Right lobe of liver (tissue), 6 donors: ENCODE measurements at regions not wholly inside any gene's neighbourhood (a gene's known extent, or its start where the extent isn't known, plus 50 kb on each side); places are given as distances from the start of the nearest gene placed in this dataset.

Experiments used
- ATAC-seq, 4 donors: fragments of 200-7000 bp; cut with Tn5 transposase; one replicate each; pipeline ENCODE4 v1.9.1; 2020; ENCODE audit warnings: mild to moderate bottlenecking in 4 of 4, moderate library complexity in 4 of 4
- DNase-seq, 3 donors: peaks; one replicate each; pipeline ENCODE4 v3.0.0-alpha.2; 2020
- H3K27ac ChIP-seq, 3 donors: fragments of 200-600 bp; one replicate each; pipeline ENCODE4 v1.8.0; 2022
- H3K27me3 ChIP-seq, 2 donors: fragments of 200-600 bp; one replicate each; pipeline ENCODE4 v1.8.0; 2022
- H3K36me3 ChIP-seq, 4 donors: fragments of 200-600 bp; sonication (generic) in 1 of 4; one replicate each; pipeline versions ENCODE4 v1.5.1 to v1.8.0; 2017 to 2022; ENCODE audit warnings: control low read depth in 1 of 4
- H3K4me1 ChIP-seq, 4 donors: fragments of 200-600 bp; sonication (generic) in 1 of 4; one replicate each; pipeline versions ENCODE4 v1.5.1 to v1.8.0; 2017 to 2022; ENCODE audit warnings: control low read depth in 1 of 4
- H3K4me3 ChIP-seq, 3 donors: fragments of 200-600 bp; one replicate each; pipeline ENCODE4 v1.8.0; 2022
- H3K9me3 ChIP-seq, 4 donors: fragments of 200-600 bp; sonication (generic) in 1 of 4; one replicate each; pipeline versions ENCODE4 v1.5.1 to v1.8.0; 2017 to 2022; ENCODE audit warnings: control low read depth in 1 of 4
- CTCF ChIP-seq, 4 donors: fragments of 200-600 bp in 3 of 4; fragments of 450-650 bp in 1 of 4; IDR thresholded peaks; one replicate each; pipeline versions ENCODE4 v1.5.1 to v1.8.0; 2016 to 2022; ENCODE audit warnings: antibody characterized with exemption in 4 of 4, mild to moderate bottlenecking in 2 of 4
- POLR2A ChIP-seq: fragments of 450-650 bp; IDR thresholded peaks from one replicate; pipeline ENCODE4 v1.6.1; 2017; ENCODE audit warnings: antibody characterized with exemption, mild to moderate bottlenecking
- WGBS: methylation state at CpG from one replicate; pipeline ENCODE4 v1.1.6; 2018; ENCODE audit warnings: low coverage, low lambda C conversion rate; ENCODE audit not compliant: insufficient coverage; ENCODE audit errors: missing lambda C conversion rate; 5-methylcytosine and 5-hydroxymethylcytosine counted together
- intact Hi-C, 2 donors: fragments of 100-400 bp; cut with DNase I; formaldehyde crosslinking; loops; one replicate each; pipeline versions ENCODE4 v1.11.2 to v1.14.1; 2022
- donor health status: DM: no; HTN: yes; CAD: no.
- donor health status: DM: no; HTN: no; CAD: no.
- donor health status: DM: no; HTN: no; CAD: no.
- donor health status: DM: no; HTN: yes; CAD: no.
- donor health status: DM: no; HTN: yes; CAD: no.

- no peaks in the 10 kb centered on the region for H3K4me1 ChIP-seq
- no peak overlapping the region for H3K4me3 ChIP-seq
- DNase-seq = no peak
- WGBS = 41% methylated on average over 10 of the region's 12 CpGs
- H3K9me3 ChIP-seq = no peaks in the 10 kb centered on the region
- intact Hi-C loops = no loop called here
- no peak for ATAC-seq
- no peak overlapping the region for H3K27ac ChIP-seq
- no peaks in the 10 kb centered on the region for H3K36me3 ChIP-seq
- no peaks in the 10 kb centered on the region for H3K27me3 ChIP-seq
- no peak for TF ChIP-seq POLR2A
- TF ChIP-seq CTCF (IDR thresholded peaks at IDR 0.05) = no peak
Observed at GRCh38 chr22:27571463-27572277, 229.9 kb downstream of the MN1 start.

GRCh38 chr22:27572278-27572666 lies 229.3 kb downstream of the MN1 start:
- H3K27me3 ChIP-seq = no peaks in the 10 kb centered on the region
- no peak overlapping the region for H3K27ac ChIP-seq
- no peak overlapping the region for H3K4me3 ChIP-seq
- no peaks in the 10 kb centered on the region for H3K36me3 ChIP-seq
- no peaks in the 10 kb centered on the region for H3K9me3 ChIP-seq
- WGBS = 76% methylated on average over 2 of the region's 2 CpGs
- TF ChIP-seq POLR2A = no peak
- TF ChIP-seq CTCF (IDR thresholded peaks at IDR 0.05) = no peak
- DNase-seq = no peak
- no peaks in the 10 kb centered on the region for H3K4me1 ChIP-seq
- intact Hi-C loops = no loop called here
- ATAC-seq = no peak

GRCh38 chr22:27573280-27574001 lies 228.1 kb downstream of the MN1 start:
- Histone ChIP-seq H3K4me3 (no peak overlapping the region), H3K27me3 (no peaks in the 10 kb centered on the region), H3K36me3 (no peaks in the 10 kb centered on the region), H3K4me1 (no peaks in the 10 kb centered on the region), H3K27ac (no peak overlapping the region), H3K9me3 (no peaks in the 10 kb centered on the region)
- intact Hi-C loops = no loop called here
- DNase-seq = no peak
- ATAC-seq = no peak
- no peak for TF ChIP-seq POLR2A
- TF ChIP-seq CTCF (IDR thresholded peaks at IDR 0.05) = no peak
- 14% methylated on average over 17 of the region's 22 CpGs for WGBS

- ATAC-seq = no peak
- 63% methylated on average over 7 of the region's 7 CpGs for WGBS
Observed at GRCh38 chr22:27574002-27574366, 227.6 kb downstream of the MN1 start.

More at GRCh38 chr22:27574002-27574366, 227.6 kb downstream of the MN1 start:
- no peaks in the 10 kb centered on the region for H3K36me3 ChIP-seq
- TF ChIP-seq POLR2A (no peak), CTCF (IDR thresholded peaks at IDR 0.05) (no peak)
- no peaks in the 10 kb centered on the region for H3K4me1 ChIP-seq
- intact Hi-C loops = no loop called here
- no peak overlapping the region for H3K27ac ChIP-seq
- no peak overlapping the region for H3K4me3 ChIP-seq
- H3K27me3 ChIP-seq = no peaks in the 10 kb centered on the region
- no peak for DNase-seq
- H3K9me3 ChIP-seq = no peaks in the 10 kb centered on the region
